Astrocyte of the cerebellum (primary cell): ENCODE measurements at regions not wholly inside any gene's neighbourhood (a gene's known extent, or its start where the extent isn't known, plus 50 kb on each side); places are given as distances from the start of the nearest gene placed in this dataset.
"Not testable (repeated sequence)": the region's sequence is repeated elsewhere in the genome, so short reads cannot be mapped to it uniquely, and the experiment has no call there.

Source experiments
- DNase-seq: peaks from one replicate; pipeline ENCODE4 v3.0.0-alpha.2; 2011; ENCODE audit warnings: low read depth
- H3K4me3 ChIP-seq: 2 replicates; pipeline ENCODE4 v1.5.1; 2011; ENCODE audit warnings: mild to moderate bottlenecking, low read depth, low read length, moderate library complexity
- CTCF ChIP-seq: IDR thresholded peaks from 2 replicates; pipeline ENCODE4 v1.5.1; 2012; ENCODE audit warnings: low read length, low read depth, moderate library complexity, mild to moderate bottlenecking; ENCODE audit errors: missing control alignments
- in situ Hi-C: cut with HindIII; loops from 2 replicates; pipeline ENCODE4 v1.10.0; 2017; ENCODE audit warnings: low sequenced_read_pairs

DNA sequence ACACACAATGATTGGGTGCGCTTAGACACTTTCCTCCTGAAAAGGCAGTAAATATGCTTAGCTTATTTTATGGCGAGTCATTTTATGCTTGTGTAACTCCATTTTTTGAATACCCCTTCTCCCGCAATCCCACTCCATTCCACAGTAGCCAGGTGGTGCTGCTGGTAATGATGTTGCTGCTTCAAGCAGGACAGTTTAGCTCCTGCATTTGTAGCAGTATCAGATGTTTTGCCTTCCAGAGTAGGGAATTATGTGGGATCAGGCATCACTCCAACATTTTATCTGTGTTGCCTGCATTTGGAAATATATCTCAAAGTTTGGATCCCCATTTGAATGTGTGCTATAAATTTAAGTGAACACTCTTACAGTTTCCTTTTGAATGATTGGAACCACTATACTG lies 302.1 kb upstream of the SGO1 start:
- in situ Hi-C loops: no loop called here
- H3K4me3 ChIP-seq: no peak overlapping the region
- TF ChIP-seq CTCF: no peak
- DNase-seq: no peak

GRCh38 chr3:20484126-20484525 lies 298.1 kb upstream of the SGO1 start:
- DNase-seq: no peak
- in situ Hi-C loops: no loop called here
- TF ChIP-seq CTCF: no peak
- H3K4me3 ChIP-seq: no peak overlapping the region

DNA sequence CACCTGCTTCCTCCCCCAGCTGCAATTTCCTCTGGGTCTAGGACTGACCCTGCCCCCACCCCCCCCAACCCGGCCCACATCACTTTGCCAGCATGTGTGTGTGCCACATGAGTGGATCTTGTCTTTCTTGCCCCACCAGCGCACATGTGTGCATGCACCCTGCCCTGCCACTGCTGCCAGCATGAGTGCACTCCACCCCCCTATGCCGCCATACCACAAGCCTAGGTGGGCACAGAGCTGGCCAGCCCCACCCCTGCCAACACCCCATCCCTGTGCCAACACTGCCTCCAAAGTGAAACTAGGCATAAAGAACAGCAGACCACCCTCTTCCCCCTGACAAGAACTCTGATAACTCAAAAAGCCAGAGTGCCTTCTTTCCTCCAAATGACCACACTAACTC lies 296.3 kb upstream of the SGO1 start:
- DNase-seq: no peak
- TF ChIP-seq CTCF: no peak
- no peak overlapping the region for H3K4me3 ChIP-seq
- in situ Hi-C loops: no loop called here

DNA sequence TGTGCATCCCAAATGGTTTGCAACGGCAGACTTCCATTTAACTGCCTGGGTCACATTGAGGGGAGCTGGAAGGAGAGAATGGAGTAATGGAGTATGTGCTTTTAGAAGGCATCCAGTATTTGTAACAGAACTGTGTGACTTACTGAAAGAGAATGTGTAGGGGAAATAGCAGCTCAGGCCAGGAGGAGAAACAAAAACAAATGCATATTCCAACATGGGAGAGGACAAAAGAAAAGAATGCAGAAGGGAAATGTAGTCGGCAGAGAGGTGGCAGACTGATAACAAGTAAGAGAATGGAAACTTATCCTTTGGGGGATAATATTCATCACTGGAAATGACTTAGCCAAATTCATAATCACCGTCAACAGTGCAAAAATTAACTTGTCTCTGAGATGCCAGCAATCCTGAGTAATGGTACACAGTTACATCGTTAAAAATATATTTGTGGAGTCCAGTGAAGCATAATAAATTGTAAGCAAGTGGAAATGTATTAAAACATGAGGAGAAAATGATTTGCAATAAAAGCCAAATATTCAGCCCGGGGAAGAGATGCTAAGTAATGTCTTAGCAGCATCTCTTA lies 294.9 kb upstream of the SGO1 start:
- H3K4me3 ChIP-seq: no peak overlapping the region
- in situ Hi-C loops: no loop called here
- DNase-seq: peak; percentile 13
- TF ChIP-seq CTCF: no peak

DNA sequence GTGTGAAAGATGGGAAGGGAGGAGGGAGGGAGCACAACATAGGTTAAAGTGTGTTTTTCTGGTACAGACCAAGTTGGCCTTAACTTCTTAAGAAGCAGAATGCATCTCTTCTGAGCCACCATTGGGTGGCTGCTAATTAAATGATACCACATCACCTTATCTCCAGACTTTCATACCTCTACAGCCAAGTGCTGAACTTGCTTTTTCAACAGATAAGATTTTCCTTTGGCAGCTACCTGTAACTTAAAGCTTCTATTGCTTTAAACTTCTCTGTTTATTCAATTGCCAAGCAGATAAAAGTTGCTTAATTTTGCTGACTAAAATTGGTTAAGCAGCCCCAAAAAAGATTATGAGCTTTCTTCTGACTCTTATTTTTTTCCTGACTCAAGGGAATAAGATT lies 292.4 kb upstream of the SGO1 start:
- in situ Hi-C loops: no loop called here
- TF ChIP-seq CTCF: no peak
- no peak for DNase-seq
- H3K4me3 ChIP-seq: no peak overlapping the region

GRCh38 chr3:20464237-20464636 lies 278.2 kb upstream of the SGO1 start:
- H3K4me3 ChIP-seq, DNase-seq, in situ Hi-C loops: not testable (repeated sequence)

DNA sequence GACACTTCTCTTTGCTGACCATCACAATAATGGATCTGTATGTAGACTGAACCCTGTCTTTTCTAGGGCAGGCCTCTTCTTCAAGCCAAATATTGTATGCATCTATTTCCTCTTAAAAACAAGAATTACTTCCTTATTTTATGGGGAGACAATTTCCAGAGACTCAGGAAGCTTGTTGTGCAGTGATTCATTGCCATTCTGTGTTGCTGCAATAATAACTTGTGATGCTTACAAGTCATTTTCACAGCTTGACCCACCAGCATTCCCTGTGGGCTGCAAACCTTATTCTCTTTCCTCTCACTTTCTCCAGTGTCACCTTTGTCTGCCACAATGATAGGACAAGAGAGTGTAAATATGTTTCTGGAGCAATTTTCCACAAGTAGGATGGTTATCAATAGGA lies 276.7 kb upstream of the SGO1 start:
- no peak for DNase-seq
- TF ChIP-seq CTCF: no peak
- H3K4me3 ChIP-seq: no peak overlapping the region
- in situ Hi-C loops: no loop called here
